ENCODE measurements at regions not wholly inside any gene's neighbourhood (a gene's known extent, or its start where the extent isn't known, plus 50 kb on each side); places are given as distances from the start of the nearest gene placed in this dataset.

- H3K79me2 ChIP-seq (ENCODE audit: insufficient read depth, low read depth, low read length), result no peaks in the 10 kb centered on the region
- H3K9me2 ChIP-seq (ENCODE audit: insufficient read depth, low read length), result no peaks in the 10 kb centered on the region
- POLR2A ChIA-PET, result interaction anchor here (0.6 kb wide), 1 partner anchor 30 kb away, joined by 4 read pairs; no protein-coding TSS in a partner anchor
- no peak overlapping the region for H3K27ac ChIP-seq (ENCODE audit: low read depth, low read length, poor library complexity, severe bottlenecking)
- no peaks in the 10 kb centered on the region for H4K20me1 ChIP-seq (ENCODE audit: insufficient read depth, low read length)
- H3K9me3 ChIP-seq (ENCODE audit: low read length), result no peaks in the 10 kb centered on the region
- H3K36me3 ChIP-seq (ENCODE audit: insufficient read depth, low read length), result no peaks in the 10 kb centered on the region
- BruUV-seq (replicated peaks), result no TSS peak
- H3K4me2 ChIP-seq (ENCODE audit: low read length), result no peak overlapping the region
- intact Hi-C loops (cut with micrococcal nuclease; ENCODE audit: unreplicated experiment), result no loop called here
- CTCF ChIA-PET (ENCODE audit: unreplicated experiment), result no interaction called here
- no peak overlapping the region for H3K4me3 ChIP-seq (ENCODE audit: low read depth, low read length, poor library complexity, severe bottlenecking)
- no peaks in the 10 kb centered on the region for H3K4me1 ChIP-seq (ENCODE audit: insufficient read depth, low read length, poor library complexity, severe bottlenecking)
- no peak overlapping the region for H2AFZ ChIP-seq (ENCODE audit: low read length)
- TF ChIP-seq EZH2phosphoT487 (IDR thresholded peaks at IDR 0.05; ENCODE audit: borderline replicate concordance, low read depth, low read length) (no peak), CTCF (conservative IDR thresholded peaks at IDR 0.05; ENCODE audit: low read length) (no peak)
- no peak for DNase-seq (ENCODE audit: low spot score)
Measured at GRCh38 chr3:64443546-64444381, 218.5 kb upstream of the PRICKLE2 start.

GRCh38 chr3:64441861-64442260 is 216.6 kb upstream of the PRICKLE2 start:
- Histone ChIP-seq H4K20me1 (ENCODE audit: insufficient read depth, low read length) (no peaks in the 10 kb centered on the region), H3K9me3 (ENCODE audit: low read length) (no peaks in the 10 kb centered on the region), H3K9me2 (ENCODE audit: insufficient read depth, low read length) (no peaks in the 10 kb centered on the region), H3K4me2 (ENCODE audit: low read length) (no peak overlapping the region), H3K27ac (ENCODE audit: low read depth, low read length, poor library complexity, severe bottlenecking) (no peak overlapping the region), H2AFZ (ENCODE audit: low read length) (no peak overlapping the region), H3K79me2 (ENCODE audit: insufficient read depth, low read depth, low read length) (no peaks in the 10 kb centered on the region), H3K4me3 (ENCODE audit: low read depth, low read length, poor library complexity, severe bottlenecking) (no peak overlapping the region), H3K4me1 (ENCODE audit: insufficient read depth, low read length, poor library complexity, severe bottlenecking) (no peaks in the 10 kb centered on the region), H3K36me3 (ENCODE audit: insufficient read depth, low read length) (no peaks in the 10 kb centered on the region)
- POLR2A ChIA-PET, result interaction anchor here (0.6 kb wide), 1 partner anchor 10 kb away, joined by 3 read pairs; no protein-coding TSS in a partner anchor
- CTCF ChIA-PET (ENCODE audit: unreplicated experiment), result no interaction called here
- no peak for DNase-seq (ENCODE audit: low spot score)
- TF ChIP-seq EZH2phosphoT487 (IDR thresholded peaks at IDR 0.05; ENCODE audit: borderline replicate concordance, low read depth, low read length) (no peak), CTCF (conservative IDR thresholded peaks at IDR 0.05; ENCODE audit: low read length) (no peak)
- no TSS peak for BruUV-seq (replicated peaks)
- intact Hi-C loops (cut with micrococcal nuclease; ENCODE audit: unreplicated experiment), result no loop called here

GRCh38 chr3:64440498-64440897 is 215.2 kb upstream of the PRICKLE2 start:
- Histone ChIP-seq H3K4me3 (ENCODE audit: low read depth, low read length, poor library complexity, severe bottlenecking) (no peak overlapping the region), H2AFZ (ENCODE audit: low read length) (no peak overlapping the region), H4K20me1 (ENCODE audit: insufficient read depth, low read length) (no peaks in the 10 kb centered on the region), H3K27ac (ENCODE audit: low read depth, low read length, poor library complexity, severe bottlenecking) (no peak overlapping the region), H3K4me1 (ENCODE audit: insufficient read depth, low read length, poor library complexity, severe bottlenecking) (no peaks in the 10 kb centered on the region), H3K4me2 (ENCODE audit: low read length) (no peak overlapping the region), H3K36me3 (ENCODE audit: insufficient read depth, low read length) (no peaks in the 10 kb centered on the region), H3K9me2 (ENCODE audit: insufficient read depth, low read length) (no peaks in the 10 kb centered on the region), H3K79me2 (ENCODE audit: insufficient read depth, low read depth, low read length) (no peaks in the 10 kb centered on the region), H3K9me3 (ENCODE audit: low read length) (no peaks in the 10 kb centered on the region)
- intact Hi-C loops (cut with micrococcal nuclease; ENCODE audit: unreplicated experiment), result no loop called here
- no TSS peak for BruUV-seq (replicated peaks)
- TF ChIP-seq CTCF (conservative IDR thresholded peaks at IDR 0.05; ENCODE audit: low read length) (no peak), EZH2phosphoT487 (IDR thresholded peaks at IDR 0.05; ENCODE audit: borderline replicate concordance, low read depth, low read length) (no peak)
- ChIA-PET POLR2A (no interaction called here), CTCF (ENCODE audit: unreplicated experiment) (no interaction called here)
- DNase-seq (ENCODE audit: low spot score), result no peak
